ENCODE measurements at regions not wholly inside any gene's neighbourhood (a gene's known extent, or its start where the extent isn't known, plus 50 kb on each side); places are given as distances from the start of the nearest gene placed in this dataset.
A peak's percentile ranks its signal among the peaks of the same experiment; 100 is the strongest.

DNA sequence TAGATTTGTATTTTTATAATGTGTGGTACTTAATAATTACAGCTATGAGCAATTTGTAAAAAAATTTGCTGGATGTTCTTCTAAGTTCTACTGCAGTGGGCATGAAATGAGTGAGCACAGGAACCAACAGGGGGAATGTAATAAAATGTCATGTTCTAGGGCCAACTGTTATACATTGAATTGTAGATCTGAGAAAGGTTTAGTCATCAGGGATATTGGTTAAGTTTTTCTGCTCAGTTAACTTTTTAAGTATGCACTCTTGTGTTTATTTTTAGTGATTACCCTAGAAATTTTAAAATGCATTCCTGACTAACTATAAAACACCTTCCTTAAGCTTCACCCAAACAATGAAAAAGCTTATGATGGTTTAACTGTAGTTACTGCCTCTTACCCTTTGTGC lies 101.8 kb downstream of the CAND1 start:
- DNase-seq = no peak

DNA sequence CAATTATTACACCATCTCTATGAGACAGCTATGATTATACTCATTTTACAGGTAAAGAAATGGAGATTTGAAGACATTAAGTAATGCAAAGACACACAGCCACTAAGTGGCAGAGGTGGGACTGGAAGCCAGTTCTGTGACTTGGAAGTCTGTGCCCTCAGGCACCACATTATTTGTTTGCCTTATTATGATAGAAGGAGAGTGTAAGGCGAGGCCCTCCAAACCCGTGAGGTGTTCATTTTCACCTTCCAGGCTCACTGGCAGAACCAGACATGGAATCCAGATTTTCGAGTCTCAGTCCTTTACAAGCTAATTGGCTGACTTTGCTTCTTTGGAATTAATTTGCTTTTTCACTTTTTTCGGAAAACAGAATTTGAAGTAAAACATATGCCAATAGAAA lies 107.9 kb downstream of the CAND1 start:
- DNase-seq = no peak

- no peak for DNase-seq
Observed at GRCh38 chr12:67377541-67377940, 108.4 kb downstream of the CAND1 start.

GRCh38 chr12:67382241-67382871 lies 113.2 kb downstream of the CAND1 start:
- DNase-seq = no peak

DNA sequence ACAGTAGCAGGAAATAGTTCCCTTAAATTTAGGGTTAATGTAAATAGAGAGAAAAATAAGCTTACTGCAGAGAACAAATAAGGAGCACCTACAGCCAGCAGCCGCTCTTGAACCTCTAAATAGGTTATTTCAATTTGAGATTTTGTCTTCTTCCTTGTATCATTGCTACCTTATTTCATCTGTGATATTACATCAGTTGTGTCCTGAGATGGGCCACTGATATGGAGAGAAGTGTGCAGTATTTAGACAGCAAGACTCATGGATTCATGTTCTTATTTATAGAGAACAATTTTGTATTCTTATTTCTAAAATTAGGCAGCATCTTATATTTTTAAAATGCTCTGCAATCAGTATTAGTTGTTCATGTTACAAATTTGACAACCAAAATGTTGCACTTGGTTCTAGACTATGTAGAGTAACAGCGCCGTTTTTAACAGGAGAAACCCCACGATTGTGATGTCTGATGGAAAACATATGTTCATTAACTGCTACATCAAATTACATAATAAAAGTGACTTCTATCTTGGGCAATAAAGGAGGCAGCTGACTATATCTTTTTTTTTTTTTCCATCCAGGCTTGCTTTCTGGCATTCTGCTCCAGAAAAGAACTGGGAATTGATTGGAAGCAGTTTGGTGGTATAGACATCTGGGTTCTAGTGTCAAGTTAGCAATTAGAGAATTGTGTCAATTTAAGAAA lies 117.9 kb downstream of the CAND1 start:
- no peak for DNase-seq

- no peak for DNase-seq
Observed at GRCh38 chr12:67388331-67389138, 119.4 kb downstream of the CAND1 start.

DNA sequence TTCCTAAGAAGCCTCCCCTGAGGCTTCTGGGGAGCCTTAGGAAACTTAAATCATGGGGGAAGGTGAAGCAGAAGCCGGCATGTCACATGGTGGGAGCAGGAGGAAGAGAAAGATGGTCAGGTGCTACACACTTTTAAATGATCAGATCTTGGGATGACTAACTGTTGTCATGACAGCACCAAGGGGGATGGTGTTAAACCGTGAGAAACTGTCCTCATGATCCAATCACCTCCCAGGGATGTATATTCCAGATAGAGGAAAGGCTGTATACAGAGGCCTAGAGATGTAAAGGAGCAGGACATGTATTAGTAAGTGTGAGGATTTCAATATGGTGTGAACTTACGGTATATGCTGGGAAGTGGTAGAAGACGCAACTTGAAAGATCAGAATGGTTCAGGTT lies 121.1 kb downstream of the CAND1 start:
- DNase-seq = no peak

GRCh38 chr12:67391034-67391433 lies 121.9 kb downstream of the CAND1 start:
- DNase-seq = no peak

GRCh38 chr12:67391656-67392055 lies 122.5 kb downstream of the CAND1 start:
- no peak for DNase-seq

DNA sequence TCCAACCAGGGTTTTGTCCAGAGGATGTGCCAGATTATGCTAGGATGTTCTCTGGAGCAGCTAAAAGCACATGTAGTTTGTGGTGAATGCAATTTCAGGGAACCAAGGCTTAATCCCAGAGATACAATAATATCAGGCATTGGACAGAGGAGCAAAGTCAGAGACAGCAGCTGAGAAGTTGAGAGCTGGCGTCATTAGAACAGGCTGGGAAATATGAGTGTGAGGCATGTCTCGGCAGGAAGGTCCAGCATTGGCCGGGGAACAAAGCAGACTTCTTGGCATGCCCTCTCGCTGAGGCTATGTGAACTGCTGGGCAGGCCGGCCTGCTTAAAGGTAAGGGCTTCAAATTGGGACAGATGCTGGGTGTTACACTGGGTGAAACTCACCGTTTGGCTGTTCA lies 125.4 kb downstream of the CAND1 start:
- DNase-seq = peak; percentile 80

- no peak for DNase-seq
Observed at GRCh38 chr12:67400742-67401141, 131.6 kb downstream of the CAND1 start.

- no peak for DNase-seq
Observed at GRCh38 chr12:67410246-67410645, 141.1 kb downstream of the CAND1 start.

- peak; percentile 47 for DNase-seq
Observed at GRCh38 chr12:67410667-67411067, 141.5 kb downstream of the CAND1 start.

DNA sequence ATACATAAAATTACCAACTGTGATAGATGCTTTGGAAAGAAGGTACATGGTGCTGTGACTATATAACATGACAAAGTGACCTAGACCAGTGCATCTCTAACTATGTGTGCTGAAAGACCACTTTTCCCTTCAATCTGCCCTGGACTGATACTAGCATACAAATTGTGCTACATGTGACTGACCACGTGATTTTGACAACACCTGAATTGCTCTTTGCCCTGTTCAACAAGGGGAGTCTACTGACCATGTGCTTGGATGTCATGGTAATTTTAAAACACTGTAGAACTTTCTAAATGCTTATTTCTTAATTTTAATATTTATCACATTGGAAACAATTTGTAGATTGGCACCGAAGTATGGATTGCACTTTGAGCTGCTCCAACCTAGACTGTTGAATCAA lies 142.4 kb downstream of the CAND1 start:
- no peak for DNase-seq

DNA sequence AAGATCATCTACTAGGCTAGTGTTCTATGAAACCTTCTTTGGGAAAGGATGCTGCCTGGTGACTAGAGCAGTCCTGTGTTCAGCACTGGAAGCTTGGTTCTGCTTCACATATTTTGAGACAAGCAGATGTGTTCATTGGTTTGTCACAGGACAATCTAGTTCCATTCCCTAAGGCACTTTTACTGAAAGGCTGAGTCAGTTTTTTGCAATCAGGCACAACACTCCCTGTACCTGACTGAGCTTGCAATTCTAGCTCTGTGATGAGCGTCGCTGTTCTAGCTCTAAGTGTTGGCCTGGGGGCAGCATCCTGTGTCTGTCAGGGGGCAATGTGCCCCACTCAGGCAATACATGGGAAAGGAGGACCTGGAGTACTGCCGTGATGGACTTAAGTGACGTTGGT lies 144.4 kb downstream of the CAND1 start:
- DNase-seq = no peak

GRCh38 chr12:67414011-67414715 lies 145.0 kb downstream of the CAND1 start:
- no peak for DNase-seq

GRCh38 chr12:67415473-67415872 lies 146.3 kb downstream of the CAND1 start:
- peak; percentile 50 for DNase-seq

DNA sequence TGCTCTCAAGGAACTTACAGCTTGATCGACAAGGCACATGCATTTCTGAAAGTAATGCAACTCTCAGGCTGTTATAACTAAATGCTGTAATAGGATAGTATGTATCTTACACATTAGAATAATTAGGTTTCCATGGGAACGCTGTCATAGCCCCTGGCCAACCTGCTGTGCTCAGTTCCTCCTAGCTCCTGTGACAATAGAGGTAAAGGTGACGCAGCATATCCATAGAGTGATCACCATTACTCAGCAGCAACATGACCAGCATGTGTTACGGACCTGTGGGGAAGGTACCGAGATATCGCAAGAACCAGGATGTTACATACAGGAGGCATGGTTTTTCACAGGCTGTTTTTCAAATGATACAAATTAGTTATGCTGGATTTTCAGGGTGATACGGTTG lies 150.7 kb downstream of the CAND1 start:
- no peak for DNase-seq

DNA sequence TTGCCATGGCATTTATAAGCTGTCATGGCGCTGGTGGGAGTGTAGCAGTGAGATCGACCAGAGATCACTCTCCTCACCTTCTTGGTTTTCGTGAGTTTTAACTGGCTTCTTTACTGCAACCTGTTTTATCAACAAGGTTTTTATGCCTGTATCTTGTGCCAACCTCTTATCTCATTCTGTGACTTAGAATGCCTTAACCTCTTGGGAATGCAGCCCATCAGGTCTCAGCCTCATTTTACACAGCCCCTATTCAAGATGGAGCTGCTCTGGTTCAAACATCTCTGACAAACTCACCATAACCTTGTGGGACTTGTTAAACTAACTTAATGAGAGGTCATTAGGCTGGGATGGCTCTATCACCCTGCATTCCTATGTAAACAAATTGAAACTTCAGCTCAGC lies 151.3 kb downstream of the CAND1 start:
- no peak for DNase-seq

GRCh38 chr12:67422081-67422480 lies 152.9 kb downstream of the CAND1 start:
- no peak for DNase-seq

DNA sequence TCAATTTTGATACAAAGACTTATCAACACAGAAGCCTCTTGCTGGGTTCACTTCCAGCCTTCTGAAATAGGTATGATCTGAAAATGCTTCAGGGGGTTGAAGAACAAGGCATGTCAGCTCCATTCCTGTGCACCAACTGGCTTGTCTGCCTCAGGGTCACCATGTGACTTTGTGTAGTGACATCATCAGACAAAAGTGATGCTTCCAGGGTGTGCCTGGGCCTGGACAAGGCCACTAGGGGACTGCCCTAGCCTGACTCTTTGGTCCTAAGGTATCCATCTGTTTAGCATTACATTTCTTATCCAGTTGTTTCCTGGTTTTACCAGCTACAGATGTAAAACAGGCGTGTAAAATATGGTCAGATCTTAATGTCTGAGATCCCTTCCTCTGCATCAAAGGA lies 155.6 kb downstream of the CAND1 start:
- DNase-seq = no peak

DNA sequence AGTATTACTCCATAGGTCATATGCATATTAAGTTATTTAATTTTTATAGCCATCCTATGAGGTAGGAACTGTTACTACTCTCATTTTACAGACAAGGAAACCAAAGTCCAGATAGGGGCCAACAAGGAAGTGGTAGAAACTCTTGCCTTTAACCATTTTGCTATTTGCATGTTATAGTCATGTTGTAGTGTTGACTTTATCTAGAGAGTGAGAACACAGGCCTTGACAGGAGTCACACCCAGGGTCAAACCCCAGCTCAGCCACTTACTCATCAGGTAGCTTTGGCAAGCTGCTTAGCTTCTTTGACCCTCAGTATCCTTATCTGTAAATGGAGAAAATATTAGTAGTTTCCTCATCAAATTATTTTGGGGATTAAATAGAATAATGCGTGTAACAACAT lies 156.2 kb downstream of the CAND1 start:
- DNase-seq = no peak

DNA sequence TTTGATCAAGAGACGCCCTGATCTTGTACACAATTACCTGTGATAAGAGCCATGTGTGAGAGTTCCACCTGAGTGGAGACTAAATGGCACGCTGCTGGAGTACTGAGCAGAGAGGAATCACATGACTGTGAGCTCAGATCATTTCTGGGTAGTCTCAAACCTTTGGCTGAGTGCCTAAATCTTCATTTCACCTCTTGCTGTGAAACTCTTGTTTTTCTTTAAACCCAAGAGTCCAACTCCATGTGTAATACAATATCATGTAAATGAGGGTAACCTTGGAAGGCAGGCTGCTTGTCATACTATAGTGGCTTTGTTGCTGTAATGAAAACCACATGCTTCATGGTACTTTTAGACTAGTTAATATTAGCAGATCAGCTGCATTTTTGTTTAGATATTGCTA lies 156.9 kb downstream of the CAND1 start:
- no peak for DNase-seq

Measured in right hindlimb (tissue), 1 donor.